Uterus (tissue), 2 donors: ENCODE measurements at regions not wholly inside any gene's neighbourhood (a gene's known extent, or its start where the extent isn't known, plus 50 kb on each side); places are given as distances from the start of the nearest gene placed in this dataset.

Source experiments
- POLR2A ChIP-seq, 2 donors: fragments of 450-650 bp; IDR thresholded peaks; one replicate each; pipeline ENCODE4 v1.6.1; 2016; ENCODE audit warnings: antibody characterized with exemption in 2 of 2, mild to moderate bottlenecking in 1 of 2, moderate library complexity in 1 of 2
- TF ChIP-seq, protein P1 (sequence below), 4 experiments: fragments of 200-600 bp in 2 of 4; fragments of 450-650 bp in 2 of 4; sonication (generic) in 2 of 4; IDR thresholded peaks; one replicate each; pipeline ENCODE4 v1.5.1; 2016 to 2019; ENCODE audit warnings: antibody characterized with exemption in 4 of 4, mild to moderate bottlenecking in 2 of 4, moderate library complexity in 1 of 4

DNA sequence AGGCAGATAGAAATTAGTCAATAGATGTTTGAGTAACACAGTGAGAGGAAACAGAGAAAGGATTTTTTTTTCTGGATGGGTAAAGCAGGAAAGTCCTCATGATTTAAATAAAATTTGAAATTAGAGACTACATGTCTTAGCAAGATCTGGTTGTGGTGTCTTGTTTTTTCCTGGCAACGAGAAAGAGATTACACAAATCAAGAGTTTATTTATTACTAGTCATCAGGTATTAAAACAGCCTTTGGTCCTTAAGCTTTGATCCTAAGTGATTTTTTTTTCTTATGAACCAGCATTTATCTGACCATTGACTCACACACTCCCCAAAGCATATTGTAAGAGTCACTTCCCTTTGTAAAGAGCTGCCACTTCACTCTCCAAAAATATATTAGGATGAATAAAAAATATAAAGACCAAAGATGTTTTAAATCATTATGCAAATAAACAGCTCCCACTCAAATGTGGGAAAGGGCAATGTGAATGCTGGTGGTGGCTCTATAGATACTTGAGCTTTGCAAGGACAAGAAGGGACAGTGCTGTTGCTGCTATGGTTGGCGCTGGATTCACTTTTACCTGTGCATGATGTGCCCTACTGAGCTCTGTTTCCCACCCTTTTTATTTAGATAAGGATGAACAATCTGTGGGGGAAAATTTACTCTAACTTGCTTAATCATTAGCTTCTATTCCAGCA, 1726.5 kb downstream of the MAT2B start:
- TF ChIP-seq, protein P1, sequence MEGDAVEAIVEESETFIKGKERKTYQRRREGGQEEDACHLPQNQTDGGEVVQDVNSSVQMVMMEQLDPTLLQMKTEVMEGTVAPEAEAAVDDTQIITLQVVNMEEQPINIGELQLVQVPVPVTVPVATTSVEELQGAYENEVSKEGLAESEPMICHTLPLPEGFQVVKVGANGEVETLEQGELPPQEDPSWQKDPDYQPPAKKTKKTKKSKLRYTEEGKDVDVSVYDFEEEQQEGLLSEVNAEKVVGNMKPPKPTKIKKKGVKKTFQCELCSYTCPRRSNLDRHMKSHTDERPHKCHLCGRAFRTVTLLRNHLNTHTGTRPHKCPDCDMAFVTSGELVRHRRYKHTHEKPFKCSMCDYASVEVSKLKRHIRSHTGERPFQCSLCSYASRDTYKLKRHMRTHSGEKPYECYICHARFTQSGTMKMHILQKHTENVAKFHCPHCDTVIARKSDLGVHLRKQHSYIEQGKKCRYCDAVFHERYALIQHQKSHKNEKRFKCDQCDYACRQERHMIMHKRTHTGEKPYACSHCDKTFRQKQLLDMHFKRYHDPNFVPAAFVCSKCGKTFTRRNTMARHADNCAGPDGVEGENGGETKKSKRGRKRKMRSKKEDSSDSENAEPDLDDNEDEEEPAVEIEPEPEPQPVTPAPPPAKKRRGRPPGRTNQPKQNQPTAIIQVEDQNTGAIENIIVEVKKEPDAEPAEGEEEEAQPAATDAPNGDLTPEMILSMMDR (IDR thresholded peaks at IDR 0.05), result no peak
- TF ChIP-seq POLR2A (IDR thresholded peaks at IDR 0.05), result no peak
